ENCODE measurements at regions not wholly inside any gene's neighbourhood (a gene's known extent, or its start where the extent isn't known, plus 50 kb on each side); places are given as distances from the start of the nearest gene placed in this dataset.
"Not testable (repeated sequence)": the region's sequence is repeated elsewhere in the genome, so short reads cannot be mapped to it uniquely, and the experiment has no call there.

GRCh38 chr5:159680095-159680494, 236.2 kb upstream of the ADRA1B start:
- H3K4me3 ChIP-seq (ENCODE audit: low read depth, low read length): no peak overlapping the region

- no peak overlapping the region for H3K4me3 ChIP-seq (ENCODE audit: low read depth, low read length)
Measured at GRCh38 chr5:159681661-159682060, 234.6 kb upstream of the ADRA1B start.

DNA sequence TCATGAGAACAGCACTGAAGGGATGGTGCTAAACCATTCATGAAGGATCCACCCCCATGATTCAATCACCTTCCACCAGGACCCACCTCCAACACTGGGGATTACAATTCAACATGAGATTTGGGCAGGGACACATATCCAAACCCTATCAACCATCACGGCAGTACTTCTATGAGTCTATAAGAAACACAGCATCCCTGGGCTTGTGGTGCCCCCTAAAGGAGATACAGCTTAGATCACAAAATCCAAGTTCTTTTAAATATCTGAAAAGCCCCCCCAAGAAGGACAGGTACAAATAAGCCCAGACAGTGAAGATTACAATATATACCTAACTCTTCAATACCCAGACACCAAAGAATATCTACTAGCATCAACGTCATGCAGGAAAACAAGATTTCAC, 233.7 kb upstream of the ADRA1B start:
- H3K4me3 ChIP-seq (ENCODE audit: low read depth, low read length): no peak overlapping the region

GRCh38 chr5:159687892-159688291, 228.4 kb upstream of the ADRA1B start:
- not testable (repeated sequence) for H3K4me3 ChIP-seq (ENCODE audit: low read depth, low read length)

GRCh38 chr5:159695741-159696294, 220.5 kb upstream of the ADRA1B start:
- H3K4me3 ChIP-seq (ENCODE audit: low read depth, low read length): no peak overlapping the region

DNA sequence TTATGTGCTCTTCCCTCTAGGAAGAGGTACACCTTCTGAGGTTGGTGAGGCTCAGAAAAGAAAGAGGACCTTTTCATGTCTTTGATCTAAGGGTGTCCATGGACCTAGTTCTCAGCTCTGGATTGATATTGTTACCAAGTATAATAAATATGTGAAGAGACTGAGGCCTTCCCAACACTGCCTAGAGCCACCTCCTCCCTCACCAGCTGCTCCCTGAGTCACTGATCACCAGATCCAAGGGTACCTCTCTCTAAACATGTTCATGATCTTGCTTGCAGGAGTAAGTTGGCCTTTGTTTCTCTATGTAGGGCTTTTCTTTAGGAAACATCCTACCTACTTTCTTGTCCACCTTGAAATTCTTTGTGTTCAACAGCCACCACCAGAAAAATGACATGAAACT, 218.8 kb upstream of the ADRA1B start:
- H3K4me3 ChIP-seq (ENCODE audit: low read depth, low read length): no peak overlapping the region

DNA sequence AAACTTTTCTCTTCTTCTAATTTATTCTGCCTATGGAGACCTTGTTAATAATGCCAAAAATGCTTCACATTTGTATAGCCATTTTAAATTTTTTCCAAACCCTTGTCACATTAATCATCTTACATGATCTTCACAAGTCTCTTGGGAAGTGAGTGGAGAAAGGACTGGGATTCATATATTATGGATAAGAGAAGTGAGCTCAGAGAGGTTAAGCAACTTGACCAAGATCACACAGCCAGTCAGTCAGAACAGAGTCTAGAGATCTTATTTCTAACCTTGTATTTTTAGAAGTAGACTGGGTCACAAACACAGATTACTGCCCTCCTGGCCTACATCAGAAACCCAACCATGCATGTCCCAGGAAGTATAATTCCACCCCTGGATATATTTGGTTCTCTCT, 218.0 kb upstream of the ADRA1B start:
- no peak overlapping the region for H3K4me3 ChIP-seq (ENCODE audit: low read depth, low read length)

GRCh38 chr5:159700016-159700415, 216.3 kb upstream of the ADRA1B start:
- no peak overlapping the region for H3K4me3 ChIP-seq (ENCODE audit: low read depth, low read length)

GRCh38 chr5:159702301-159702700, 214.0 kb upstream of the ADRA1B start:
- no peak overlapping the region for H3K4me3 ChIP-seq (ENCODE audit: low read depth, low read length)

DNA sequence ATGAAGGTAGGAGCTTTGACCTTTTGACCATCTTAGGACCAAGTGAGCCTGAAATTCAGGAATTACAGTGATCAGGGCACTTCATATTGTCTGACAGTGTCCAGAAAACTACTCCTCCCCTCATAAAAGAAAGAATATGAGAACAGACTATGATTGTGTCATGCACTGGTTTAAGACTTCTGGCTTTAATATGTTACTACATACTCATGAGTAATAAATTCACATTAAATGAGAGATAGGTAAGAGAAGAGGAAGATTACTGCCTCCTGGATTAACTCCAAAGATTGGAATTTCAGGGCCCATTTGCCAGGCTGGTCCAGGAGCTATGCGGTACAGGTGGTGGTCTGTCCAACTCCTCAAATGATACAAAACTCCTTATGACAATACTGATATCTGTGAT, 213.5 kb upstream of the ADRA1B start:
- no peak overlapping the region for H3K4me3 ChIP-seq (ENCODE audit: low read depth, low read length)

GRCh38 chr5:159704160-159704559, 212.1 kb upstream of the ADRA1B start:
- H3K4me3 ChIP-seq (ENCODE audit: low read depth, low read length): no peak overlapping the region

DNA sequence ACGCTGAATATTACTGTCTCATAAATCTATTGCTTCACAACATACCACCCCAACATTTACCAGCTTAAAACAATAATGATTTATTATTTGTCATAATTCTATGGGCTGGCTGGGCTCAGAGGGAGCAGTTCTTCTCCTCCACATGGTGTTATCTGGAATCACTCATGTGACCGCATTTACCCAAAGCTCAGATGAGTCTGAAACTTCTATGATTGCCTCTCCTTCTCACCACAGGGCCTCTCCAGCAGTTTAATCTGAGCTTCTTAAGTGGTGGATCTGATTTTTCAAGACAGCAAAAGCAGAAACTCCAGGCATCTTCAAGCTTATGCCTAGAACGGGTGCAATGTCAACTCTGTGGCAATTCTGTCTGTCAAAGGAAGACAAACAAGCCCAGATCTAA, 210.3 kb upstream of the ADRA1B start:
- H3K4me3 ChIP-seq (ENCODE audit: low read depth, low read length): no peak overlapping the region

- no peak overlapping the region for H3K4me3 ChIP-seq (ENCODE audit: low read depth, low read length)
Measured at GRCh38 chr5:159708090-159708489, 208.2 kb upstream of the ADRA1B start.

DNA sequence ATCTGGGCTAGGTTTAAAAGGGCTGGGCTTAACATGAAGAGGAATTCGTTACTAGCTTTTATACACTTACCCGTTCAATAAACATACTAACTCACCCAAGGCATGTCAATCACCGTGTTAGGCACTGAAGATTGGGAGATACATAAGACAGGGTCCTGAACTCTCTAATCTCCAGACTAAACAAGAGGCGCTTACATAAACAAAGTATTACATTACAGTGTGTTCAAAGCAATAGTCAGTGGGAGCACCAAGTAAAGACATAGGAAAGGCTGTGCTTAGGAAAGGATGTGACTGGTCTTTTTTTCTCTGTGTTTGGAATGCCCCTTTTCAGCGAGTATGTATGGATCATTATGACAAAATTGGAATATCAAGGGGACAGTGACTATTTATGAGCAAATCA, 203.6 kb upstream of the ADRA1B start:
- H3K4me3 ChIP-seq (ENCODE audit: low read depth, low read length): no peak overlapping the region

DNA sequence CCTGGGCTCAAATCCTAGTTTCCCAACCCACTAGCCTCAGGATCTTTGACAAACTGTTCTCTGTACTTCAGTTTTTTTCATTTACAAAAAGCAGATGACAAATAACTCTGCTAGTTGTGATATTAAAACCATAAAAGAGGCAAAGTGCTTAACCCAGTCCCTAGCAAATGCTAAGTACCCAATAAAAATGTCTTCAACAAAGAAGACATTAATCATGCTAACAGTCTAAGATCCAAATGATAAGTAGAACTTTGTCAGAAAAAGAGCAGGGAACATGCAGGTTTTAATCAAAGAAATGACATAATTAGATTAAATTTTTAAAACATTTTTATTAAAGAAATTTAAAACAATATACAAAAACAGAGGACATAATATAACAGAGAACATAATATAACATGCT, 203.0 kb upstream of the ADRA1B start:
- H3K4me3 ChIP-seq (ENCODE audit: low read depth, low read length): no peak overlapping the region

DNA sequence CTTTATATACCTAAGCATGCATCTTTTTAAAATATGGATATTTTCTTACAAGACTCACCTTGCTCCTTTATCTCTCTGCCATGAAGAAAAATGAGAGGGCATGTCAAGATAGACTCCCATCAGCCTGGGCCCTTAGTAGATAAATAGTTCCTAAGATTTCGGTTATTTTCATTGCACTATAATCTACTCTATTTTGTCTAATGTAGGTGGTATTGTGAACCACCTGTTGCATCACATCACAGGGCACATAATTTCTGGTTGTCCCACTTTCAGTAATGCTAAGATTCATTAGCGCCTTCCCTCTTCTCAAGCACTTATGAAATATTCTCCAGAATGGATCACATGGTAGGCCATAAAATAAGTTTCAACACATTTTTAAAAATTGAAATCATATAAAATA, 202.5 kb upstream of the ADRA1B start:
- no peak overlapping the region for H3K4me3 ChIP-seq (ENCODE audit: low read depth, low read length)

DNA sequence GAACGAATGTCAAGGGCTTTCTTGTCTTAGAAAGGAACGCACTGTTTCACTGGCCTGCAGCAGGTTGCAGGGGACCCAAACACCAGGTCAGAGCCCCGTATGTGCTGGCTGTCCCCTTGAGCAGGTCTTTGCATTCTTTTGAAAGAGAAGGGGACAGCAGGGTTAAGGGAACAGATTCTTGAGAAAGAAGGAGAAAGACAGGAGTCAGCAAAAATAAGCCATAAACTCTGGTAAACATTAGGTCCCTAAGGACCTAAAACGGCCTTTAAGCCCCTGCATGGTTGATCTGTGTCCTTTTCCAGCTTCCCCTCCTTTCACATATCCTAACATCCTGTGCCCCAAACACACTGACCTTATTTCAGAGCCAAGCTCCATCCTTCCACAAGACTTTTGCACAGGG, 190.8 kb upstream of the ADRA1B start:
- no peak overlapping the region for H3K4me3 ChIP-seq (ENCODE audit: low read depth, low read length)

- H3K4me3 ChIP-seq (ENCODE audit: low read depth, low read length): no peak overlapping the region
Measured at GRCh38 chr5:159727167-159727566, 189.1 kb upstream of the ADRA1B start.

DNA sequence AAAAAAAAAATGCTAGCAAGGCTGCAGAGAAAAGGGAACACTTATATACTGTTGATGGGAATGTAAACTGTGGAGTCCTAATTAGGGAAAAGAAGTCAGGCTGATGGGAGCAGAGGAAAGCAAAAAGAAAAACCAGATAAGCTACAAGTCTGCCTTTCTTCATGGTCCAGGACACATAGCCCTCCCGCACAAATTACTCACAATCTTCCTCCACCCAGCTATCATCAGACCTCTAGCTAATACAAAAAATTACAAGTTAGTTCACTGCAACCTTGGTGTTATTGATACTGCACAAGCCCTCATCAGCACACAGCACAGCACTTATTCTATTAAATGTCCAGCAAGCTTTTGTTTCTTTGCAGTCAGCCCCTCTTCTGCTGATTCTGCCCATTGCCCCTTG, 186.0 kb upstream of the ADRA1B start:
- no peak overlapping the region for H3K4me3 ChIP-seq (ENCODE audit: low read depth, low read length)

DNA sequence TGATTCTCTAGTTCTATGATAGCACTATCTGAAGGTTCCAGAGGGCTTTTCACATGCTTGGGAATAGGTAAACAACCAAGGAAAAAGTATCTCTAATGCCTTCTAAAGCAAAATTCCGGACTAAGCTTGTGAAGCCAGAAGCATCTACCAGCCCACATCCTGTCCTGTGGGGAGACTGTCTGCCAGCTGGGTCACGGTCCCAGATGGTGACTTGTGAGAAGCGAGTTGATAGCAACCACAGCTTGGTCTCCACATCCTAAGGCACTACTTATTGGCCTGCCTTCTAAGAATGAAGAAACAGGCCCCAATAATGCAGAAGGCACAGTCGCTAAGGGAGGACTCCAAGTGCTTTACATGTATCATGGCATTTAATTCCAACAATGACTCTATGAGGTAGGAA, 184.1 kb upstream of the ADRA1B start:
- H3K4me3 ChIP-seq (ENCODE audit: low read depth, low read length): no peak overlapping the region

DNA sequence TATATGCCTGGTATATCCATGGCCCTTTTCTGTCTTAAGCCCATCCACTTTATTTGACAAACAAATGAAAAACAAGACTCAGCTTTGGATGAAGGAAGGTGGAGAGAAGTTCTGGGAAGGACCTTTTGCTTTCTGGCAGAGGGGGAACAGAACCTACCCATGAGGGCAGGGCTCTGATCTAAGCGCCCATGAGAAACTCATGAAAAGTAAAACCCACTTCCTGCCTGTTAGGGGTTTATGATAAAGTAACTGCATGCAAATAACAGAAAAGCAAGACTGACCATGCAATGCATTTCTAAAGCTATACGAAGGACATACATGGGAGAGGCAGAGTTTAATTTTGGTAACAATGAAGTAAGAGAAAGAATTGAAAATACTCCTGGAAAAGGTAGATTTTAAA, 181.9 kb upstream of the ADRA1B start:
- no peak overlapping the region for H3K4me3 ChIP-seq (ENCODE audit: low read depth, low read length)

- no peak overlapping the region for H3K4me3 ChIP-seq (ENCODE audit: low read depth, low read length)
Measured at GRCh38 chr5:159735036-159735435, 181.2 kb upstream of the ADRA1B start.

GRCh38 chr5:159735749-159736660, 180.3 kb upstream of the ADRA1B start:
- no peak overlapping the region for H3K4me3 ChIP-seq (ENCODE audit: low read depth, low read length)
